ENCODE measurements at regions not wholly inside any gene's neighbourhood (a gene's known extent, or its start where the extent isn't known, plus 50 kb on each side); places are given as distances from the start of the nearest gene placed in this dataset.
A peak's percentile ranks its signal among the peaks of the same experiment; 100 is the strongest.

GRCh38 chr5:5005353-5005752 is 134.8 kb upstream of the ADAMTS16 start:
- no peak for DNase-seq (ENCODE audit: low spot score)

- no peak for DNase-seq (ENCODE audit: low spot score)
These were observed 133.6 kb upstream of the ADAMTS16 start for GRCh38 chr5:5006548-5006947.

GRCh38 chr5:5009240-5009639 is 130.9 kb upstream of the ADAMTS16 start:
- no peak for DNase-seq (ENCODE audit: low spot score)

GRCh38 chr5:5011151-5011550 is 129.0 kb upstream of the ADAMTS16 start:
- DNase-seq (ENCODE audit: low spot score) = no peak

GRCh38 chr5:5014586-5015235 is 125.4 kb upstream of the ADAMTS16 start:
- no peak for DNase-seq (ENCODE audit: low spot score)

GRCh38 chr5:5017827-5018577 is 122.1 kb upstream of the ADAMTS16 start:
- DNase-seq (ENCODE audit: low spot score) = no peak

GRCh38 chr5:5018578-5018970 is 121.6 kb upstream of the ADAMTS16 start:
- DNase-seq (ENCODE audit: low spot score) = no peak

- no peak for DNase-seq (ENCODE audit: low spot score)
These were observed 118.7 kb upstream of the ADAMTS16 start for GRCh38 chr5:5021436-5021835.

GRCh38 chr5:5025098-5025773 is 114.9 kb upstream of the ADAMTS16 start:
- no peak for DNase-seq (ENCODE audit: low spot score)

GRCh38 chr5:5025774-5026408 is 114.2 kb upstream of the ADAMTS16 start:
- DNase-seq (ENCODE audit: low spot score) = peak; percentile 22

GRCh38 chr5:5026409-5026785 is 113.7 kb upstream of the ADAMTS16 start:
- no peak for DNase-seq (ENCODE audit: low spot score)

- no peak for DNase-seq (ENCODE audit: low spot score)
These were observed 108.5 kb upstream of the ADAMTS16 start for GRCh38 chr5:5031665-5032064.

GRCh38 chr5:5037674-5038073 is 102.5 kb upstream of the ADAMTS16 start:
- no peak for DNase-seq (ENCODE audit: low spot score)

GRCh38 chr5:5039918-5040317 is 100.2 kb upstream of the ADAMTS16 start:
- DNase-seq (ENCODE audit: low spot score) = no peak

- DNase-seq (ENCODE audit: low spot score) = no peak
These were observed 99.4 kb upstream of the ADAMTS16 start for GRCh38 chr5:5040712-5041111.

- DNase-seq (ENCODE audit: low spot score) = no peak
These were observed 97.3 kb upstream of the ADAMTS16 start for GRCh38 chr5:5042806-5043205.

- DNase-seq (ENCODE audit: low spot score) = no peak
These were observed 96.8 kb upstream of the ADAMTS16 start for GRCh38 chr5:5043346-5043745.

- DNase-seq (ENCODE audit: low spot score) = no peak
These were observed 95.8 kb upstream of the ADAMTS16 start for GRCh38 chr5:5044247-5044840.

- no peak for DNase-seq (ENCODE audit: low spot score)
These were observed 93.2 kb upstream of the ADAMTS16 start for GRCh38 chr5:5046680-5047502.

GRCh38 chr5:5050801-5051200 is 89.3 kb upstream of the ADAMTS16 start:
- DNase-seq (ENCODE audit: low spot score) = no peak

GRCh38 chr5:5055712-5056111 is 84.4 kb upstream of the ADAMTS16 start:
- DNase-seq (ENCODE audit: low spot score) = no peak

- no peak for DNase-seq (ENCODE audit: low spot score)
These were observed 78.3 kb upstream of the ADAMTS16 start for GRCh38 chr5:5061836-5062235.
